ENCODE measurements at regions not wholly inside any gene's neighbourhood (a gene's known extent, or its start where the extent isn't known, plus 50 kb on each side); places are given as distances from the start of the nearest gene placed in this dataset.

DNA sequence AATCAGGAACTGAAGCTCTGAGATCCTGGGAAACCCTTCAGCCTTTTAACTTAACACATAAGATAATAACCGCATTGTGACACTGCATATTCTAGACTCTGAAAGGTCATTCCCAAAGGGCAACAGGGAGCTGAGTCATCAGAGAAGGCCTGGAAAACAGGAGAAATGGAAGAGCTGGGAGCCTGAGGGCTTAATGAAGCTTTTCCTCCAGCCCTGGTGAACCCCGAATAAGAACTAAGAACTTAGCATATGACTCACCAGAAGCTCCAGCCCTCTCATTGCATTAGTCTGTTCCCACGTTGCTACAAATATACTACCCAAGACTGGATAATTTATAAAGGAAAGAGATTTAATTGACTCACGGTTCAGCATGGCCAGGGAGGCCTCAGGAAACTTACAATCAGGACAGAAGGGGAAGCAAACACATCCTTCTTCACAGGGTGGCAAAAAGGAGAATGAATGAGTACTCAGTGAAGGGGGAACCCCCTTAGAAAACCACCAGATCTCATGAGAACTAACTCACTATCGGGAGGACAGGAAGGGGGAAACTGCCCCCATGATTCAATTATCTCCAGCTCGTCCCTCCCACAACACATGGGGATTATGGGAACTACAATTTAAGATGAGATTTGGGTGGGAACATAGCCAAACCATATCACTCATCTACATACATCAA, 648.5 kb downstream of the TFAP2A start:
- Histone ChIP-seq H3K27ac (ENCODE audit: low read depth, low read length) (peak overlapping the region; percentile 69), H3K79me2 (ENCODE audit: insufficient read depth, low read length) (no peaks in the 10 kb centered on the region), H3K4me1 (ENCODE audit: insufficient read depth, low read length) (peaks cover 4% of the 10 kb centered on the region), H3K36me3 (ENCODE audit: insufficient read depth, low read length) (no peaks in the 10 kb centered on the region), H3K9ac (ENCODE audit: low read length) (peak overlapping the region; percentile 36), H3K4me2 (ENCODE audit: low read length) (peak overlapping the region; percentile 36), H3K4me3 (ENCODE audit: insufficient read depth, low read depth, low read length) (no peak overlapping the region), H2AFZ (ENCODE audit: low read depth, low read length) (peak overlapping the region; percentile 19), H3K9me3 (ENCODE audit: insufficient read depth, low read depth, low read length) (no peaks in the 10 kb centered on the region), H3K27me3 (ENCODE audit: insufficient read depth, low read length) (no peaks in the 10 kb centered on the region), H4K20me1 (ENCODE audit: insufficient read depth, low read length) (no peaks in the 10 kb centered on the region)
- Mint-ChIP-seq H3K36me3 (ENCODE audit: low read depth, unreplicated experiment) (no peaks in the 10 kb centered on the region), H3K4me3 (ENCODE audit: unreplicated experiment) (no peak overlapping the region), H3K27ac (ENCODE audit: unreplicated experiment) (peak overlapping the region; percentile 96), H3K9me3 (ENCODE audit: unreplicated experiment) (no peaks in the 10 kb centered on the region), H3K27me3 (ENCODE audit: low read depth, unreplicated experiment) (no peaks in the 10 kb centered on the region), H3K4me1 (ENCODE audit: low read depth, unreplicated experiment) (peaks cover 14% of the 10 kb centered on the region)
- no peak for TF ChIP-seq EZH2 (IDR thresholded peaks at IDR 0.05; ENCODE audit: insufficient read depth, low read length)
- TF ChIP-seq, protein P1, sequence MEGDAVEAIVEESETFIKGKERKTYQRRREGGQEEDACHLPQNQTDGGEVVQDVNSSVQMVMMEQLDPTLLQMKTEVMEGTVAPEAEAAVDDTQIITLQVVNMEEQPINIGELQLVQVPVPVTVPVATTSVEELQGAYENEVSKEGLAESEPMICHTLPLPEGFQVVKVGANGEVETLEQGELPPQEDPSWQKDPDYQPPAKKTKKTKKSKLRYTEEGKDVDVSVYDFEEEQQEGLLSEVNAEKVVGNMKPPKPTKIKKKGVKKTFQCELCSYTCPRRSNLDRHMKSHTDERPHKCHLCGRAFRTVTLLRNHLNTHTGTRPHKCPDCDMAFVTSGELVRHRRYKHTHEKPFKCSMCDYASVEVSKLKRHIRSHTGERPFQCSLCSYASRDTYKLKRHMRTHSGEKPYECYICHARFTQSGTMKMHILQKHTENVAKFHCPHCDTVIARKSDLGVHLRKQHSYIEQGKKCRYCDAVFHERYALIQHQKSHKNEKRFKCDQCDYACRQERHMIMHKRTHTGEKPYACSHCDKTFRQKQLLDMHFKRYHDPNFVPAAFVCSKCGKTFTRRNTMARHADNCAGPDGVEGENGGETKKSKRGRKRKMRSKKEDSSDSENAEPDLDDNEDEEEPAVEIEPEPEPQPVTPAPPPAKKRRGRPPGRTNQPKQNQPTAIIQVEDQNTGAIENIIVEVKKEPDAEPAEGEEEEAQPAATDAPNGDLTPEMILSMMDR (IDR thresholded peaks at IDR 0.05; ENCODE audit: insufficient read depth, low read depth, low read length), result no peak
- FAIRE-seq (no peak), DNase-seq (ENCODE audit: low read depth) (peak; percentile 54)

DNA sequence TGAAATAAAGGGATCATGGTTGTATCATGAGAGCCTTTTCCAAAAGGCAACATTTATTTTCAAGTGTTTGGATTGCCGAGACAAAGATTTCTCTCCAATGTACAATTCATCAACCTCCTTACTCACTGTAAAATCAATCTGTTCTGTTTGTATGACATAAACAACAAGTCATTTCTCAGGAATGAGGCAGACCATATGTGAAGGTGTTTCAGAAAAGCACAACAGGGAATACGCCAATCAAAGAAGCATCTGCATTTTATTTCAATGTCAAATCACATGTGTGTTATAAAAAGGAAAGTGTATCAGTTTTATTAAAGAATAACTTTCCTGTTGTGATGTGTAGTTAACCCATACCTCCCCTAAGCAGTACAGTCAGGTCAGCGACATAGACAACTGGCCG, 653.7 kb downstream of the TFAP2A start:
- DNase-seq (ENCODE audit: low read depth) (no peak), FAIRE-seq (no peak)
- H2AFZ ChIP-seq (ENCODE audit: low read depth, low read length), result no peak overlapping the region
- Mint-ChIP-seq H3K27ac (ENCODE audit: unreplicated experiment) (no peak overlapping the region), H3K36me3 (ENCODE audit: low read depth, unreplicated experiment) (no peaks in the 10 kb centered on the region), H3K4me1 (ENCODE audit: low read depth, unreplicated experiment) (peaks cover 4% of the 10 kb centered on the region), H3K9me3 (ENCODE audit: unreplicated experiment) (no peaks in the 10 kb centered on the region), H3K4me3 (ENCODE audit: unreplicated experiment) (no peak overlapping the region), H3K27me3 (ENCODE audit: low read depth, unreplicated experiment) (no peaks in the 10 kb centered on the region)
- no peak overlapping the region for H3K27ac ChIP-seq (ENCODE audit: low read depth, low read length)
- no peak overlapping the region for H3K4me2 ChIP-seq (ENCODE audit: low read length)
- no peak overlapping the region for H3K9ac ChIP-seq (ENCODE audit: low read length)
- H3K79me2 ChIP-seq (ENCODE audit: insufficient read depth, low read length), result no peaks in the 10 kb centered on the region
- TF ChIP-seq, protein P1 (IDR thresholded peaks at IDR 0.05; ENCODE audit: insufficient read depth, low read depth, low read length), result no peak
- TF ChIP-seq EZH2 (IDR thresholded peaks at IDR 0.05; ENCODE audit: insufficient read depth, low read length), result no peak
- H3K9me3 ChIP-seq (ENCODE audit: insufficient read depth, low read depth, low read length), result no peaks in the 10 kb centered on the region
- no peak overlapping the region for H3K4me3 ChIP-seq (ENCODE audit: insufficient read depth, low read depth, low read length)
- H3K4me1 ChIP-seq (ENCODE audit: insufficient read depth, low read length), result peaks cover 4% of the 10 kb centered on the region
- no peaks in the 10 kb centered on the region for H3K27me3 ChIP-seq (ENCODE audit: insufficient read depth, low read length)
- H3K36me3 ChIP-seq (ENCODE audit: insufficient read depth, low read length), result no peaks in the 10 kb centered on the region
- H4K20me1 ChIP-seq (ENCODE audit: insufficient read depth, low read length), result no peaks in the 10 kb centered on the region

DNA sequence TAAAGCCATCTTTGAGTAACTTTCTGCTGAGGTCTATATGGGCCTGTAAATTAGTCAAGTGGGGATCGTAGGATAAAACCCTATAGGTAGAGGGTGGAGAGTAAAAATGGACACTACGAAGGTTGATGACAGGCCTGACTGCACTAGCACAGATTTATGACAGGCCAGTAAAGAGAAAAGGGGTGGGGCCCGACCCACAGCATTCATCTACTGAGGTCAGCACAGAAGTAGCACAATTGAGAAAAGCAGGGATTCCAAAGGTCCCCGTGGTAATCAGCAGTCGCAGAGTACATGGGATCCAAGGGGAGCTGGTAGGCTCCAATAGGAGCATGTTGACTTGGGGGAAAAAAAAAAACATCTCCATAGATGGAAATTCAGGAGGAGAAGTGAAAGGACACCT, 660.4 kb downstream of the TFAP2A start:
- Histone ChIP-seq H3K27me3 (ENCODE audit: insufficient read depth, low read length) (no peaks in the 10 kb centered on the region), H3K27ac (ENCODE audit: low read depth, low read length) (no peak overlapping the region), H3K4me1 (ENCODE audit: insufficient read depth, low read length) (no peaks in the 10 kb centered on the region), H3K4me2 (ENCODE audit: low read length) (no peak overlapping the region), H2AFZ (ENCODE audit: low read depth, low read length) (no peak overlapping the region), H3K36me3 (ENCODE audit: insufficient read depth, low read length) (no peaks in the 10 kb centered on the region), H3K79me2 (ENCODE audit: insufficient read depth, low read length) (no peaks in the 10 kb centered on the region), H3K9me3 (ENCODE audit: insufficient read depth, low read depth, low read length) (no peaks in the 10 kb centered on the region), H3K4me3 (ENCODE audit: insufficient read depth, low read depth, low read length) (no peak overlapping the region), H4K20me1 (ENCODE audit: insufficient read depth, low read length) (no peaks in the 10 kb centered on the region), H3K9ac (ENCODE audit: low read length) (no peak overlapping the region)
- H3K27ac Mint-ChIP-seq (ENCODE audit: unreplicated experiment), result no peak overlapping the region
- H3K4me1 Mint-ChIP-seq (ENCODE audit: low read depth, unreplicated experiment), result no peaks in the 10 kb centered on the region
- H3K4me3 Mint-ChIP-seq (ENCODE audit: unreplicated experiment), result no peak overlapping the region
- peaks cover 4% of the 10 kb centered on the region for H3K9me3 Mint-ChIP-seq (ENCODE audit: unreplicated experiment)
- DNase-seq (ENCODE audit: low read depth) (no peak), FAIRE-seq (no peak)
- H3K36me3 Mint-ChIP-seq (ENCODE audit: low read depth, unreplicated experiment), result peaks cover 2% of the 10 kb centered on the region
- TF ChIP-seq, protein P1 (IDR thresholded peaks at IDR 0.05; ENCODE audit: insufficient read depth, low read depth, low read length), result no peak
- no peak for TF ChIP-seq EZH2 (IDR thresholded peaks at IDR 0.05; ENCODE audit: insufficient read depth, low read length)
- no peaks in the 10 kb centered on the region for H3K27me3 Mint-ChIP-seq (ENCODE audit: low read depth, unreplicated experiment)
